Keratinocyte (primary cell): ENCODE measurements at regions not wholly inside any gene's neighbourhood (a gene's known extent, or its start where the extent isn't known, plus 50 kb on each side); places are given as distances from the start of the nearest gene placed in this dataset.

Experiments used
- DNase-seq: peaks from one replicate; pipeline ENCODE4 v3.0.0-alpha.2; 2011; ENCODE audit warnings: low read depth, missing footprints, low spot score
- FAIRE-seq: peaks from 2 replicates; lab custom pipeline; 2011; peaks lifted over from hg19 to GRCh38; lab: Jason Lieb, UNC
- H2AFZ ChIP-seq: 2 replicates; pipeline ENCODE4 v1.6.0; 2012; ENCODE audit warnings: low read length, control low read depth, inconsistent platforms; ENCODE audit not compliant: control insufficient read depth
- H3K27ac ChIP-seq: 2 replicates; pipeline ENCODE4 v1.5.1; 2011; ENCODE audit warnings: low read length; ENCODE audit not compliant: control insufficient read depth, insufficient read depth
- H3K27me3 ChIP-seq: 3 replicates; pipeline ENCODE4 v1.6.0; 2011; ENCODE audit warnings: low read length; ENCODE audit not compliant: control insufficient read depth, insufficient read depth; ENCODE audit errors: extremely low read depth
- H3K36me3 ChIP-seq, 2 experiments: 2 replicates in 1 of 2; 3 replicates in 1 of 2; pipeline ENCODE4 v1.5.1; 2011; ENCODE audit warnings: low read length in 2 of 2, mild to moderate bottlenecking in 1 of 2; ENCODE audit not compliant: control insufficient read depth in 2 of 2, insufficient read depth in 2 of 2; ENCODE audit errors: extremely low read depth in 1 of 2
- H3K4me1 ChIP-seq: 3 replicates; pipeline ENCODE4 v1.5.1; 2011; ENCODE audit warnings: low read length; ENCODE audit not compliant: control insufficient read depth, insufficient read depth; ENCODE audit errors: extremely low read depth
- H3K4me2 ChIP-seq: 3 replicates; pipeline ENCODE4 v1.6.0; 2011; ENCODE audit warnings: low read depth, low read length; ENCODE audit not compliant: control insufficient read depth, insufficient read depth; ENCODE audit errors: extremely low read depth
- H3K4me3 ChIP-seq, 3 experiments: fragments of 200-600 bp in 1 of 3; sonication (generic) in 1 of 3; 2 replicates in 2 of 3; 3 replicates in 1 of 3; pipeline ENCODE4 v1.5.1; 2011 to 2016; ENCODE audit warnings: low read length in 3 of 3, mild to moderate bottlenecking in 3 of 3, control low read depth in 2 of 3, inconsistent platforms in 1 of 3, low read depth in 1 of 3, mixed read lengths in 1 of 3, mixed run types in 1 of 3, moderate library complexity in 1 of 3; ENCODE audit not compliant: control insufficient read depth in 2 of 3, insufficient read depth in 2 of 3; ENCODE audit errors: extremely low read depth in 1 of 3
- H3K79me2 ChIP-seq: 2 replicates; pipeline ENCODE4 v1.6.0; 2012; ENCODE audit warnings: low read length; ENCODE audit not compliant: control insufficient read depth, insufficient read depth
- H3K9ac ChIP-seq: 3 replicates; pipeline ENCODE4 v1.6.0; 2011; ENCODE audit warnings: low read length; ENCODE audit not compliant: control insufficient read depth, insufficient read depth; ENCODE audit errors: extremely low read depth
- H3K9me1 ChIP-seq: 3 replicates; pipeline ENCODE4 v1.6.0; 2011; ENCODE audit warnings: low read length; ENCODE audit not compliant: control insufficient read depth, insufficient read depth; ENCODE audit errors: extremely low read depth
- H3K9me3 ChIP-seq: 2 replicates; pipeline ENCODE4 v1.5.1; 2012; ENCODE audit warnings: low read depth, low read length; ENCODE audit not compliant: control insufficient read depth
- H4K20me1 ChIP-seq: 3 replicates; pipeline ENCODE4 v1.6.0; 2011; ENCODE audit warnings: low read length; ENCODE audit not compliant: control insufficient read depth, insufficient read depth; ENCODE audit errors: extremely low read depth
- CTCF ChIP-seq, 3 experiments: IDR thresholded peaks in 1 of 3; conservative IDR thresholded peaks in 1 of 3; optimal IDR thresholded peaks in 1 of 3; 2 replicates in 2 of 3; 3 replicates in 1 of 3; pipeline versions ENCODE3 to v1.5.1; 2011; ENCODE audit warnings: low read length in 3 of 3, mild to moderate bottlenecking in 3 of 3, moderate library complexity in 2 of 3, control low read depth in 1 of 3, inconsistent platforms in 1 of 3; ENCODE audit not compliant: insufficient read depth in 2 of 3; ENCODE audit errors: extremely low read depth in 1 of 3
- EZH2 ChIP-seq: IDR thresholded peaks from one replicate; pipeline ENCODE4 v1.6.1; 2012; ENCODE audit warnings: inconsistent platforms, mild to moderate bottlenecking, low read length, moderate library complexity
- dilution Hi-C: fragments of 300-500 bp; cut with MboI; formaldehyde crosslinking; loops from one replicate; pipeline ENCODE4 v1.7.0; 2020; ENCODE audit warnings: low sequenced_read_pairs; ENCODE audit not compliant: extremely low pct_ligation_motif_present

GRCh38 chr14:94713115-94713514, 56.8 kb downstream of the GSC start:
- Histone ChIP-seq H3K9me3 (no peaks in the 10 kb centered on the region), H3K27me3 (peaks cover 3% of the 10 kb centered on the region), H3K9ac (no peak overlapping the region), H3K4me1 (no peaks in the 10 kb centered on the region), H3K9me1 (no peaks in the 10 kb centered on the region), H2AFZ (no peak overlapping the region), H4K20me1 (no peaks in the 10 kb centered on the region), H3K79me2 (no peaks in the 10 kb centered on the region), H3K36me3 (no peaks in the 10 kb centered on the region), H3K27ac (no peak overlapping the region), H3K4me2 (no peak overlapping the region), H3K4me3 (no peak overlapping the region)
- TF ChIP-seq EZH2 (no peak), CTCF (optimal IDR thresholded peaks at IDR 0.05 in 1 of 3, IDR thresholded peaks at IDR 0.05 in 1 of 3, conservative IDR thresholded peaks at IDR 0.05 in 1 of 3; ENCODE audit: extremely low read depth in 1 of 3, insufficient read depth in 2 of 3, low read length in 3 of 3) (no peak)
- FAIRE-seq (no peak), DNase-seq (no peak)
- dilution Hi-C loops = no loop called here

- Histone ChIP-seq H3K4me2 (no peak overlapping the region), H2AFZ (no peak overlapping the region), H3K27ac (no peak overlapping the region), H4K20me1 (no peaks in the 10 kb centered on the region), H3K9me3 (no peaks in the 10 kb centered on the region), H3K36me3 (no peaks in the 10 kb centered on the region), H3K9me1 (no peaks in the 10 kb centered on the region), H3K79me2 (no peaks in the 10 kb centered on the region), H3K4me3 (no peak overlapping the region), H3K4me1 (no peaks in the 10 kb centered on the region), H3K27me3 (peaks cover 3% of the 10 kb centered on the region), H3K9ac (no peak overlapping the region)
- TF ChIP-seq EZH2 (no peak), CTCF (optimal IDR thresholded peaks at IDR 0.05 in 1 of 3, IDR thresholded peaks at IDR 0.05 in 1 of 3, conservative IDR thresholded peaks at IDR 0.05 in 1 of 3; ENCODE audit: extremely low read depth in 1 of 3, insufficient read depth in 2 of 3, low read length in 3 of 3) (no peak)
- dilution Hi-C loops = no loop called here
- DNase-seq (no peak), FAIRE-seq (no peak)
These were observed 59.2 kb downstream of the GSC start for GRCh38 chr14:94710731-94711130.
